A549 (cell line): ENCODE measurements at regions not wholly inside any gene's neighbourhood (a gene's known extent, or its start where the extent isn't known, plus 50 kb on each side); places are given as distances from the start of the nearest gene placed in this dataset.
"Not testable (repeated sequence)": the region's sequence is repeated elsewhere in the genome, so short reads cannot be mapped to it uniquely, and the experiment has no call there.

Experiments
- ATAC-seq, 2 experiments: fragments of 200-7000 bp in 1 of 2; fragments of >200 bp in 1 of 2; cut with Nextera tagmentation in 1 of 2; cut with Tn5 transposase in 1 of 2; 3 replicates each; pipeline versions ENCODE4 v1.8.0 to v1.9.1; 2018 to 2020; ENCODE audit warnings: mild to moderate bottlenecking in 1 of 2, moderate library complexity in 1 of 2
- CTCF ChIA-PET: fragments of 300-600 bp; sonication (Branson Sonifier 250); formaldehyde crosslinking; extraction: SDS; loops from one replicate; lab custom pipeline; 2021; ENCODE audit warnings: antibody characterized with exemption, inconsistent platforms; lab: Yijun Ruan, JAX
- POLR2A ChIA-PET: fragments of 350-600 bp; formaldehyde crosslinking; extraction: SDS; loops from one replicate; lab custom pipeline; 2021; ENCODE audit warnings: antibody characterized with exemption, inconsistent platforms; lab: Yijun Ruan, JAX
- DNase-seq, 2 experiments: peaks; one replicate each; pipeline versions ENCODE4 v3.0.0 to v3.0.0-alpha.2; 2011 to 2016; ENCODE audit warnings: low read depth in 1 of 2, low spot score in 1 of 2
- FAIRE-seq: peaks from 2 replicates; lab custom pipeline; 2011; peaks lifted over from hg19 to GRCh38; lab: Jason Lieb, UNC
- H3K27ac ChIP-seq, 2 experiments: fragments of >200 bp; sonication (Bioruptor Twin); formaldehyde crosslinking; 3 replicates each; pipeline ENCODE4 v1.5.1; 2016 to 2017
- H3K4me1 ChIP-seq: fragments of >200 bp; sonication (Bioruptor Twin); formaldehyde crosslinking; 3 replicates; pipeline ENCODE4 v1.6.1; 2016
- H3K4me2 ChIP-seq: fragments of >200 bp; sonication (Bioruptor Twin); formaldehyde crosslinking; 3 replicates; pipeline ENCODE4 v1.6.1; 2016
- H3K4me3 ChIP-seq: fragments of >200 bp; sonication (Bioruptor Twin); formaldehyde crosslinking; 3 replicates; pipeline ENCODE4 v1.5.1; 2016
- H3K9me3 ChIP-seq: fragments of >200 bp; sonication (Bioruptor Twin); formaldehyde crosslinking; 3 replicates; pipeline ENCODE4 v1.6.1; 2016
- BHLHE40 ChIP-seq: IDR thresholded peaks from 2 replicates; pipeline ENCODE4 v1.6.1; 2012; ENCODE audit warnings: low read depth, low read length, inconsistent platforms
- CBX8 ChIP-seq: fragments of 200-600 bp; sonication (generic); IDR thresholded peaks from 2 replicates; pipeline ENCODE4 v1.6.1; 2016
- CHD2 ChIP-seq: fragments of 150-350 bp; IDR thresholded peaks from 2 replicates; pipeline ENCODE4 v1.6.1; 2014; ENCODE audit warnings: low read length; ENCODE audit not compliant: partially characterized antibody
- EHMT2 ChIP-seq: fragments of 200-600 bp; sonication (generic); IDR thresholded peaks from 2 replicates; pipeline ENCODE4 v1.6.1; 2016; ENCODE audit warnings: antibody characterized with exemption, low read depth, mild to moderate bottlenecking, moderate library complexity
- ESRRA ChIP-seq: fragments of 150-350 bp; IDR thresholded peaks from 2 replicates; pipeline ENCODE4 v1.6.1; 2014; ENCODE audit warnings: mild to moderate bottlenecking, low read length, borderline replicate concordance
- FOXS1 ChIP-seq: fragments of 250-450 bp; sonication (Bioruptor Pico); IDR thresholded peaks from 2 replicates; pipeline ENCODE4 v1.5.0; 2020; ENCODE audit warnings: mild to moderate bottlenecking, moderate library complexity
- GATA3 ChIP-seq: IDR thresholded peaks from 2 replicates; pipeline ENCODE4 v1.6.1; 2012; ENCODE audit warnings: borderline replicate concordance
- HES2 ChIP-seq: fragments of >200 bp; sonication (Bioruptor Twin); formaldehyde crosslinking; IDR thresholded peaks from 2 replicates; pipeline ENCODE4 v1.6.1; 2016
- HEYL ChIP-seq: fragments of 250-450 bp; sonication (Bioruptor Pico); IDR thresholded peaks from 2 replicates; pipeline ENCODE4 v1.8.0; 2021; ENCODE audit warnings: mild to moderate bottlenecking, moderate library complexity
- MAFK ChIP-seq: fragments of 450-650 bp; IDR thresholded peaks from 2 replicates; pipeline ENCODE4 v1.6.1; 2014; ENCODE audit not compliant: partially characterized antibody
- MAZ ChIP-seq: fragments of 150-350 bp; IDR thresholded peaks from 2 replicates; pipeline ENCODE4 v1.6.1; 2014; ENCODE audit warnings: antibody characterized with exemption, low read depth, low read length, borderline replicate concordance
- PHF8 ChIP-seq: fragments of 200-600 bp; sonication (generic); IDR thresholded peaks from 2 replicates; pipeline ENCODE4 v1.6.1; 2016; ENCODE audit warnings: low read depth, mild to moderate bottlenecking, antibody characterized with exemption, moderate library complexity, borderline replicate concordance
- RAD21 ChIP-seq, 2 experiments: fragments of >200 bp in 1 of 2; sonication (Bioruptor Twin) in 1 of 2; formaldehyde crosslinking in 1 of 2; IDR thresholded peaks in 1 of 2; conservative IDR thresholded peaks in 1 of 2; 2 replicates in 1 of 2; 3 replicates in 1 of 2; pipeline ENCODE4 v1.6.1; 2012 to 2018; ENCODE audit warnings: inconsistent platforms in 1 of 2
- RNF2 ChIP-seq: fragments of 200-600 bp; sonication (generic); IDR thresholded peaks from 2 replicates; pipeline ENCODE4 v1.6.1; 2016; ENCODE audit warnings: low read depth, mild to moderate bottlenecking, antibody characterized with exemption, moderate library complexity, borderline replicate concordance
- SREBF2 ChIP-seq: fragments of 450-650 bp; IDR thresholded peaks from 2 replicates; pipeline ENCODE4 v1.6.1; 2014; ENCODE audit warnings: mild to moderate bottlenecking, moderate library complexity
- TFCP2L1 ChIP-seq: fragments of 250-450 bp; sonication (Bioruptor Pico); IDR thresholded peaks from 2 replicates; pipeline ENCODE4 v1.5.0; 2021; ENCODE audit warnings: mild to moderate bottlenecking
- ZNF302 ChIP-seq: fragments of 250-450 bp; sonication (Bioruptor Pico); IDR thresholded peaks from 2 replicates; pipeline ENCODE4 v1.9.0; 2021; ENCODE audit warnings: inconsistent platforms, mild to moderate bottlenecking, moderate library complexity
- WGBS: methylation state at CpG from one replicate; pipeline ENCODE4 v1.1.6; 2017; ENCODE audit errors: missing lambda C conversion rate; 5-methylcytosine and 5-hydroxymethylcytosine counted together
- TF ChIP-seq, protein P1 (sequence below): fragments of 450-650 bp; IDR thresholded peaks from 2 replicates; pipeline ENCODE4 v1.6.1; 2014; ENCODE audit warnings: antibody characterized with exemption
- TF ChIP-seq, protein P2 (sequence below): fragments of 200-600 bp; sonication (generic); IDR thresholded peaks from 2 replicates; pipeline ENCODE4 v1.6.1; 2016; ENCODE audit warnings: antibody characterized with exemption, mild to moderate bottlenecking, moderate library complexity
- TF ChIP-seq, protein P3 (sequence below): IDR thresholded peaks from 2 replicates; pipeline ENCODE4 v1.6.1; 2012
- TF ChIP-seq, protein P4 (sequence below): fragments of 250-450 bp; sonication (Bioruptor Pico); IDR thresholded peaks from 2 replicates; pipeline ENCODE4 v1.5.0; 2021; ENCODE audit warnings: mild to moderate bottlenecking, moderate library complexity, borderline replicate concordance
- TF ChIP-seq, protein P5 (sequence below): IDR thresholded peaks from 2 replicates; pipeline ENCODE4 v1.6.1; 2012

GRCh38 chr10:45547207-45547606, 125.4 kb downstream of the ZFAND4 start:
- WGBS, result 98% methylated on average over 2 of the region's 2 CpGs
- POLR2A ChIA-PET, result no interaction called here
- Histone ChIP-seq H3K27ac (no peak overlapping the region), H3K4me2 (no peak overlapping the region), H3K4me3 (no peak overlapping the region), H3K9me3 (no peaks in the 10 kb centered on the region), H3K4me1 (peaks cover 6% of the 10 kb centered on the region; the same call in 2 of the 3 replicates)
- CTCF ChIA-PET, result interaction anchor here (0.7 kb wide), 2 partner anchors 120 to 1848 kb away, joined by 3 read pairs; no protein-coding TSS in a partner anchor
- TF ChIP-seq HES2, result no peak
- FAIRE-seq (no peak), ATAC-seq (no peak), DNase-seq (no peak)

- no peak for FAIRE-seq
- H3K4me1 ChIP-seq, result no peaks in the 10 kb centered on the region
- WGBS, result 97% methylated on average over 1 of the region's 1 CpG
- H3K9me3 ChIP-seq, result no peaks in the 10 kb centered on the region
- ChIA-PET CTCF (no interaction called here), POLR2A (no interaction called here)
- no peak for ATAC-seq
- H3K4me2 ChIP-seq, result no peak overlapping the region
- no peak overlapping the region for H3K27ac ChIP-seq
- TF ChIP-seq HEYL (CRISPR knock-in tag) (no peak), TFCP2L1 (no peak), ESRRA (no peak), SREBF2 (no peak), GATA3 (no peak), EHMT2 (no peak)
- TF ChIP-seq, protein P1, sequence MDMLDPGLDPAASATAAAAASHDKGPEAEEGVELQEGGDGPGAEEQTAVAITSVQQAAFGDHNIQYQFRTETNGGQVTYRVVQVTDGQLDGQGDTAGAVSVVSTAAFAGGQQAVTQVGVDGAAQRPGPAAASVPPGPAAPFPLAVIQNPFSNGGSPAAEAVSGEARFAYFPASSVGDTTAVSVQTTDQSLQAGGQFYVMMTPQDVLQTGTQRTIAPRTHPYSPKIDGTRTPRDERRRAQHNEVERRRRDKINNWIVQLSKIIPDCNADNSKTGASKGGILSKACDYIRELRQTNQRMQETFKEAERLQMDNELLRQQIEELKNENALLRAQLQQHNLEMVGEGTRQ, result no peak
- TF ChIP-seq, protein P2, sequence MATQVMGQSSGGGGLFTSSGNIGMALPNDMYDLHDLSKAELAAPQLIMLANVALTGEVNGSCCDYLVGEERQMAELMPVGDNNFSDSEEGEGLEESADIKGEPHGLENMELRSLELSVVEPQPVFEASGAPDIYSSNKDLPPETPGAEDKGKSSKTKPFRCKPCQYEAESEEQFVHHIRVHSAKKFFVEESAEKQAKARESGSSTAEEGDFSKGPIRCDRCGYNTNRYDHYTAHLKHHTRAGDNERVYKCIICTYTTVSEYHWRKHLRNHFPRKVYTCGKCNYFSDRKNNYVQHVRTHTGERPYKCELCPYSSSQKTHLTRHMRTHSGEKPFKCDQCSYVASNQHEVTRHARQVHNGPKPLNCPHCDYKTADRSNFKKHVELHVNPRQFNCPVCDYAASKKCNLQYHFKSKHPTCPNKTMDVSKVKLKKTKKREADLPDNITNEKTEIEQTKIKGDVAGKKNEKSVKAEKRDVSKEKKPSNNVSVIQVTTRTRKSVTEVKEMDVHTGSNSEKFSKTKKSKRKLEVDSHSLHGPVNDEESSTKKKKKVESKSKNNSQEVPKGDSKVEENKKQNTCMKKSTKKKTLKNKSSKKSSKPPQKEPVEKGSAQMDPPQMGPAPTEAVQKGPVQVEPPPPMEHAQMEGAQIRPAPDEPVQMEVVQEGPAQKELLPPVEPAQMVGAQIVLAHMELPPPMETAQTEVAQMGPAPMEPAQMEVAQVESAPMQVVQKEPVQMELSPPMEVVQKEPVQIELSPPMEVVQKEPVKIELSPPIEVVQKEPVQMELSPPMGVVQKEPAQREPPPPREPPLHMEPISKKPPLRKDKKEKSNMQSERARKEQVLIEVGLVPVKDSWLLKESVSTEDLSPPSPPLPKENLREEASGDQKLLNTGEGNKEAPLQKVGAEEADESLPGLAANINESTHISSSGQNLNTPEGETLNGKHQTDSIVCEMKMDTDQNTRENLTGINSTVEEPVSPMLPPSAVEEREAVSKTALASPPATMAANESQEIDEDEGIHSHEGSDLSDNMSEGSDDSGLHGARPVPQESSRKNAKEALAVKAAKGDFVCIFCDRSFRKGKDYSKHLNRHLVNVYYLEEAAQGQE, result no peak
- TF ChIP-seq, protein P3, sequence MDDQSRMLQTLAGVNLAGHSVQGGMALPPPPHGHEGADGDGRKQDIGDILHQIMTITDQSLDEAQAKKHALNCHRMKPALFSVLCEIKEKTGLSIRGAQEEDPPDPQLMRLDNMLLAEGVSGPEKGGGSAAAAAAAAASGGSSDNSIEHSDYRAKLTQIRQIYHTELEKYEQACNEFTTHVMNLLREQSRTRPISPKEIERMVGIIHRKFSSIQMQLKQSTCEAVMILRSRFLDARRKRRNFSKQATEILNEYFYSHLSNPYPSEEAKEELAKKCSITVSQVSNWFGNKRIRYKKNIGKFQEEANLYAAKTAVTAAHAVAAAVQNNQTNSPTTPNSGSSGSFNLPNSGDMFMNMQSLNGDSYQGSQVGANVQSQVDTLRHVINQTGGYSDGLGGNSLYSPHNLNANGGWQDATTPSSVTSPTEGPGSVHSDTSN, result no peak
- DNase-seq, result no peak
- H3K4me3 ChIP-seq, result no peak overlapping the region
These were observed 127.4 kb downstream of the ZFAND4 start for GRCh38 chr10:45545150-45545549.

- Histone ChIP-seq H3K4me3 (no peak overlapping the region), H3K4me2 (no peak overlapping the region), H3K9me3 (no peaks in the 10 kb centered on the region), H3K27ac (no peak overlapping the region), H3K4me1 (no peaks in the 10 kb centered on the region)
- DNase-seq (no peak), FAIRE-seq (no peak), ATAC-seq (no peak)
- ChIA-PET CTCF (no interaction called here), POLR2A (no interaction called here)
- TF ChIP-seq ZNF302, result no peak
- TF ChIP-seq MAZ, result no peak
- no peak for TF ChIP-seq BHLHE40
- no peak for TF ChIP-seq CHD2
- no peak for TF ChIP-seq RNF2
- TF ChIP-seq, protein P4, sequence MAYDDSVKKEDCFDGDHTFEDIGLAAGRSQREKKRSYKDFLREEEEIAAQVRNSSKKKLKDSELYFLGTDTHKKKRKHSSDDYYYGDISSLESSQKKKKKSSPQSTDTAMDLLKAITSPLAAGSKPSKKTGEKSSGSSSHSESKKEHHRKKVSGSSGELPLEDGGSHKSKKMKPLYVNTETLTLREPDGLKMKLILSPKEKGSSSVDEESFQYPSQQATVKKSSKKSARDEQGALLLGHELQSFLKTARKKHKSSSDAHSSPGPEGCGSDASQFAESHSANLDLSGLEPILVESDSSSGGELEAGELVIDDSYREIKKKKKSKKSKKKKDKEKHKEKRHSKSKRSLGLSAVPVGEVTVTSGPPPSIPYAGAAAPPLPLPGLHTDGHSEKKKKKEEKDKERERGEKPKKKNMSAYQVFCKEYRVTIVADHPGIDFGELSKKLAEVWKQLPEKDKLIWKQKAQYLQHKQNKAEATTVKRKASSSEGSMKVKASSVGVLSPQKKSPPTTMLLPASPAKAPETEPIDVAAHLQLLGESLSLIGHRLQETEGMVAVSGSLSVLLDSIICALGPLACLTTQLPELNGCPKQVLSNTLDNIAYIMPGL (CRISPR knock-in tag), result no peak
- no peak for TF ChIP-seq PHF8
- TF ChIP-seq CBX8, result no peak
- no peak for TF ChIP-seq MAFK
- no peak for TF ChIP-seq RAD21 (conservative IDR thresholded peaks at IDR 0.05 in 1 of 2, IDR thresholded peaks at IDR 0.05 in 1 of 2)
- no peak for TF ChIP-seq FOXS1 (CRISPR knock-in tag)
- TF ChIP-seq, protein P5, sequence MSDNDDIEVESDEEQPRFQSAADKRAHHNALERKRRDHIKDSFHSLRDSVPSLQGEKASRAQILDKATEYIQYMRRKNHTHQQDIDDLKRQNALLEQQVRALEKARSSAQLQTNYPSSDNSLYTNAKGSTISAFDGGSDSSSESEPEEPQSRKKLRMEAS, result no peak
- WGBS, result 48% methylated on average over 1 of the region's 1 CpG
These were observed 128.4 kb downstream of the ZFAND4 start for GRCh38 chr10:45544191-45544590.

DNA sequence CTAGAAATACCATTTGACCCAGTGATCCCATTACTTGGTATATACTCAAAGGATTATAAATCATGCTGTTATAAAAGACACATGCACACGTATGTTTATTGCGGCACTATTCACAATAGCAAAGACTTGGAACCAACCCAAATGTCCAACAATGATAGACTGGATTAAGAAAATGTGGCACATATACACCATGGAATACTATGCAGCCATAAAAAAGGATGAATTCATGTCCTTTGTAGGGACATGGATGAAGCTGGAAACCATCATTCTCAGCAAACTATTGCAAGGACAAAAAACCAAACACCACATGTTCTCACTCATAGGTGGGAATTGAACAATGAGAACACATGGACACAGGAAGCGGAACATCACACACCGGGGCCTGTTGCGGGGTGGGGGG, 131.5 kb downstream of the ZFAND4 start:
- 93% methylated on average over 5 of the region's 5 CpGs for WGBS
- ATAC-seq, H3K27ac ChIP-seq, FAIRE-seq, DNase-seq, POLR2A ChIA-PET, H3K9me3 ChIP-seq, CTCF ChIA-PET, H3K4me3 ChIP-seq, H3K4me1 ChIP-seq, H3K4me2 ChIP-seq: not testable (repeated sequence)
